Testis (tissue), 2 donors: ENCODE measurements at regions not wholly inside any gene's neighbourhood (a gene's known extent, or its start where the extent isn't known, plus 50 kb on each side); places are given as distances from the start of the nearest gene placed in this dataset.

ENCODE experiments used
- POLR2A ChIP-seq: fragments of 450-650 bp; IDR thresholded peaks from one replicate; pipeline ENCODE4 v1.6.1; 2017; ENCODE audit warnings: antibody characterized with exemption, mild to moderate bottlenecking, moderate library complexity
- TF ChIP-seq, protein P1 (sequence below), 3 experiments: fragments of 450-650 bp in 2 of 3; fragments of 200-600 bp in 1 of 3; sonication (generic) in 1 of 3; IDR thresholded peaks; one replicate each; pipeline ENCODE4 v1.5.1; 2016 to 2019; ENCODE audit warnings: antibody characterized with exemption in 3 of 3, mild to moderate bottlenecking in 2 of 3, moderate library complexity in 1 of 3

DNA sequence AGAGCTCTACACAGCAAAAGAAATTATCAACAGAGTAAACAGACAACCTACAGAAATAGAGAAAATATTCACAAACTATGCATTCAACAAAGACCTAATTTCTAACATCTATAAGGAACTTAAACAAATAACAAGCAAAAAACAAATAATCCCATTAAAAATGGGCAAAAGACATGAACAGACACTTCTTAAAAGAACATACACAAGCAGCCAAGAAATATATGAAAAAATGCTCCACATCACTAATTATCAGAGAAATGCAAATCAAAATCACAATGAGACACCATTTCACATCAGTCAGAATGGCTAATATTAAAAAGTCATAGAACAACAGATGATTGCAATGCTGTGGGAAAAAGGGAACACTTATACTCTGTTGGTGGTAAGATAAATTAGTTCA lies 100.7 kb upstream of the LGR5 start:
- TF ChIP-seq, protein P1, sequence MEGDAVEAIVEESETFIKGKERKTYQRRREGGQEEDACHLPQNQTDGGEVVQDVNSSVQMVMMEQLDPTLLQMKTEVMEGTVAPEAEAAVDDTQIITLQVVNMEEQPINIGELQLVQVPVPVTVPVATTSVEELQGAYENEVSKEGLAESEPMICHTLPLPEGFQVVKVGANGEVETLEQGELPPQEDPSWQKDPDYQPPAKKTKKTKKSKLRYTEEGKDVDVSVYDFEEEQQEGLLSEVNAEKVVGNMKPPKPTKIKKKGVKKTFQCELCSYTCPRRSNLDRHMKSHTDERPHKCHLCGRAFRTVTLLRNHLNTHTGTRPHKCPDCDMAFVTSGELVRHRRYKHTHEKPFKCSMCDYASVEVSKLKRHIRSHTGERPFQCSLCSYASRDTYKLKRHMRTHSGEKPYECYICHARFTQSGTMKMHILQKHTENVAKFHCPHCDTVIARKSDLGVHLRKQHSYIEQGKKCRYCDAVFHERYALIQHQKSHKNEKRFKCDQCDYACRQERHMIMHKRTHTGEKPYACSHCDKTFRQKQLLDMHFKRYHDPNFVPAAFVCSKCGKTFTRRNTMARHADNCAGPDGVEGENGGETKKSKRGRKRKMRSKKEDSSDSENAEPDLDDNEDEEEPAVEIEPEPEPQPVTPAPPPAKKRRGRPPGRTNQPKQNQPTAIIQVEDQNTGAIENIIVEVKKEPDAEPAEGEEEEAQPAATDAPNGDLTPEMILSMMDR (IDR thresholded peaks at IDR 0.05) = no peak
- TF ChIP-seq POLR2A = no peak
